ENCODE measurements at regions not wholly inside any gene's neighbourhood (a gene's known extent, or its start where the extent isn't known, plus 50 kb on each side); places are given as distances from the start of the nearest gene placed in this dataset.
A peak's percentile ranks its signal among the peaks of the same experiment; 100 is the strongest.

DNA sequence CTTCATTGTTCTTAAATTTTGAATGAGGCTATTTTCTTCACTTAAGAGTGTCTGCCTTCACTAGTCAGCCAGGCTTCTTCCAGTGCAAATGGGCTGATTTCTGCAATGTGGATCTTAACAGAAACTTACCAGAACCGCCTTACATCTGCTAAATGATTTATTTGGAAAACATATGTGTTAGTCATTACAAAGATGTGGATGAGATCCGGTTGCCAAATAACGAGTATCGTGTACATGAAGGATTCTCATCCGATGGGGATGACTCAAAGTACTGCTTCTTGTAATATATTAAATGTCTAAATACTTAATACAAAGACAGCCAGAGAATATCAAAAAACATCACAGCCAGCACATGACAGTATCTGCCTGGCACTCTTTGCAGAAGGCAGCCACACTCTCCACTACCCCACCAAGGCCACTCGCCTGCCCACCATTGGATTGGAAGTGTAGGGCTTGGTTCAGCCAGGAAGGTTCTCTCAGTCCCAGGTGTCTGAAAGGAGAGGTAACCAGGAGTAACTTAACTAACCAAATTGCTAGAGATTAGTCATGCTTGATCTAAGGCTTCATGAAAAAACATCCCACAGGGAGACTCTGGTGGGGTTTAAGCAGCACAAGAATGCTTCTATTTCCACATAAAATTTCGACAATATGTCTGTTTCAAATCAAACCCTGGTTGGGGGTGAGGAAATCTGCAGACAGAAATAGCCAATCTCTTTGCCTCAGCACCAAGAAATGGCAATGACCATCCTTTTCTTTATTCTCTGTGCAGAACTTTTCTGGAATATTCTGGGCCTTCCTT lies 174.8 kb downstream of the GADD45G start:
- DNase-seq = no peak

DNA sequence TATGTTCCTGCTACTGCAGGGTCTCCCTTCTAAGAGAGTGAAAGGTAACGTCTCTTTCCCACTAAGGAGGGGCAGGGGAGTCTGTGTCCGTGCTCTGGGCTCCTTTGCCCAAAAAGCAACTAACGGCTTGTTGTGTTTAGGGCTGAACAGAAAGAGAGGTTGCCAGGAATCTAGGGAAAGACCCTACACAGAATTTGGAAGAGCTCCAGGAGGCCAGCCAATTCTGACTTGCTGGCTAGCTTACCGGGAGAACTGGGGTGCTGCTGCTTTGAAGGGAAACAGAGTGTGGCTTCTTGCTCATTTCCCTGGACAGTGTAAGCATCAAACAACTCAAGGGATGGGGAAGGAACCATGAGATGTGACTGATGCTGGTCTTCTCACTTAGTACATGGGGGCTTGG lies 176.1 kb downstream of the GADD45G start:
- no peak overlapping the region for H3K27ac ChIP-seq
- intact Hi-C loops (cut with DNase I) = no loop called here

More for the DNA sequence above, 174.8 kb downstream of the GADD45G start:
- Histone ChIP-seq H3K36me3 (no peaks in the 10 kb centered on the region), H3K9me3 (no peaks in the 10 kb centered on the region), H3K4me3 (no peak overlapping the region), H3K27me3 (peaks cover 0 to 24% (median 6%) of the 10 kb centered on the region in 7 donors), H3K4me1 (peaks cover 0 to 24% (median 12%) of the 10 kb centered on the region in 9 donors), H3K27ac (no peak overlapping the region)
- intact Hi-C loops (cut with DNase I) = no loop called here
- TF ChIP-seq, protein P1, sequence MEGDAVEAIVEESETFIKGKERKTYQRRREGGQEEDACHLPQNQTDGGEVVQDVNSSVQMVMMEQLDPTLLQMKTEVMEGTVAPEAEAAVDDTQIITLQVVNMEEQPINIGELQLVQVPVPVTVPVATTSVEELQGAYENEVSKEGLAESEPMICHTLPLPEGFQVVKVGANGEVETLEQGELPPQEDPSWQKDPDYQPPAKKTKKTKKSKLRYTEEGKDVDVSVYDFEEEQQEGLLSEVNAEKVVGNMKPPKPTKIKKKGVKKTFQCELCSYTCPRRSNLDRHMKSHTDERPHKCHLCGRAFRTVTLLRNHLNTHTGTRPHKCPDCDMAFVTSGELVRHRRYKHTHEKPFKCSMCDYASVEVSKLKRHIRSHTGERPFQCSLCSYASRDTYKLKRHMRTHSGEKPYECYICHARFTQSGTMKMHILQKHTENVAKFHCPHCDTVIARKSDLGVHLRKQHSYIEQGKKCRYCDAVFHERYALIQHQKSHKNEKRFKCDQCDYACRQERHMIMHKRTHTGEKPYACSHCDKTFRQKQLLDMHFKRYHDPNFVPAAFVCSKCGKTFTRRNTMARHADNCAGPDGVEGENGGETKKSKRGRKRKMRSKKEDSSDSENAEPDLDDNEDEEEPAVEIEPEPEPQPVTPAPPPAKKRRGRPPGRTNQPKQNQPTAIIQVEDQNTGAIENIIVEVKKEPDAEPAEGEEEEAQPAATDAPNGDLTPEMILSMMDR (IDR thresholded peaks at IDR 0.05) = no peak
- WGBS, 2 donors = 68 to 77% methylated on average over 7 of the region's 7 CpGs
- peak in 1 of 8 donors; percentile 21 for ATAC-seq

DNA sequence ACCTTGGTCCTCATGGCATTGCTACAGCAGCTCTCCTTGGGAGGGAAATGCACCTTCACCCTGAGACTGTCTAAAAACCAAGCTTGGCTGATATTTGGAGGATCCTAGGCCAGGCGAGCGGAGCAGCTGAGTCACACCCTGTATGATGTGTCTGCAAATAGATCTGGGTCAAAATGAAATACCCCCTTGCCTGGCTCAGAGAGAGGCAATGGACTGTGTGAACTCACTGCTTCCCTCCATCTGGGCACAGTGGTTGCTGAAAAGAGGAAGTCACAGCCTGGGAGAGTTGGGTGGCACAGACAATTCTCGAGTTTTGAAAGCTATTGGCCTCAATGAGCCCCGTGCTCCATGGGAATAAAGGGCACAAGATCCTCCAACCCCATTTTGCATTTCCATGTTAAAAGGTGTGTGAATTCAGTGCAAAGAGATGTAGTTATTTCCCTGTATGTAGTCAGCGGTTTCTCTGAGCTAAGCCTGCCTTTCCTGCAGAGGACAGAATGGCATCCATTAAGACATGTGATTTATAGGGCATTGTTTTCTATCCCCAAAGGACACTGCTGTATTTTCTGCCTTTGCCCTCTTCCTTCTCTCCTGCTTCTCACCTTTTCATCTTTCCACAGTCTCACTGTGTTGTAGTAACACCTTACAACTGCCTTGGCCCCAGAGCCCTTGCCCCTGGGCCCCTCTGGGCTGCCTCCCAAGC lies 177.2 kb downstream of the GADD45G start:
- TF ChIP-seq, protein P1 (IDR thresholded peaks at IDR 0.05) = no peak
- H3K27ac ChIP-seq = no peak overlapping the region
- 84 to 98% methylated on average over 5 of the region's 5 CpGs for WGBS, 2 donors
- DNase-seq (no peak), ATAC-seq (peak in 4 of 8 donors; percentile 40 to 58 (median 48))
- peaks cover 0 to 13% (median 6%) of the 10 kb centered on the region in 7 donors for H3K27me3 ChIP-seq
- H3K9me3 ChIP-seq = no peaks in the 10 kb centered on the region
- H3K36me3 ChIP-seq = no peaks in the 10 kb centered on the region
- H3K4me1 ChIP-seq = peaks cover 0 to 29% (median 12%) of the 10 kb centered on the region in 9 donors
- intact Hi-C loops (cut with DNase I) = no loop called here
- no peak overlapping the region for H3K4me3 ChIP-seq

More for the DNA sequence above, 176.1 kb downstream of the GADD45G start:
- Histone ChIP-seq H3K9me3 (no peaks in the 10 kb centered on the region), H3K27me3 (peaks cover 0 to 14% (median 6%) of the 10 kb centered on the region in 7 donors), H3K36me3 (no peaks in the 10 kb centered on the region), H3K4me3 (no peak overlapping the region), H3K4me1 (peaks cover 0 to 24% (median 12%) of the 10 kb centered on the region in 9 donors)
- TF ChIP-seq, protein P1 (IDR thresholded peaks at IDR 0.05) = no peak
- ATAC-seq = no peak
- no peak for DNase-seq
- WGBS, 2 donors = 63 to 65% methylated on average over 4 of the region's 4 CpGs

DNA sequence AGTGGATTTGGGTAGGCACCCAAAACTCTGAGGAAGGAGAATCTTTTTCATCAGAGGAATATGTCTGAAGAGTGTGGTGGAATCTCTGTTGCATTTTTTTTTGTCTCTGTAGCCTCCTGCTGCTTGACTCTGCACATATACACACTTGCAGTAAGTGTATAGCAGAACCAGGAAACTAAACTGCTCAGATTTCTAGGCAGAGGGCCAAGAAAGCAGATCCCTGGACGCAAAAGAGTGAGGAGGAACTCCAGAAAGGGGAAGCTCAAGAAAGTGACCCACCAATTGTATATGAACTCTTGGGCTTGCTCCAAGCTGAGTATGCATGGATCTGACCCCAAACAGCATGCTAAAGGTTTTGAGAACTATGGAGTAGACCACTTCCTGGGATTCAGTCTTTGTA lies 181.8 kb downstream of the GADD45G start:
- peak overlapping the region in 1 of 10 donors; percentile 57 for H3K27ac ChIP-seq
- H3K4me1 ChIP-seq = peaks cover 0 to 16% (median 0%) of the 10 kb centered on the region in 9 donors
- no peaks in the 10 kb centered on the region for H3K36me3 ChIP-seq
- WGBS, 2 donors = 0 to 3% methylated on average over 1 of the region's 1 CpG
- DNase-seq = peak in 1 of 2 donors; percentile 46
- intact Hi-C loops (cut with DNase I) = no loop called here
- ATAC-seq = peak in 5 of 8 donors; percentile 53 to 79 (median 67)
- TF ChIP-seq, protein P1 (IDR thresholded peaks at IDR 0.05) = no peak
- peaks cover 0 to 5% (median 0%) of the 10 kb centered on the region in 11 donors for H3K9me3 ChIP-seq
- H3K4me3 ChIP-seq = no peak overlapping the region
- H3K27me3 ChIP-seq = peaks cover 0 to 9% (median 0%) of the 10 kb centered on the region in 7 donors
